ENCODE measurements at regions not wholly inside any gene's neighbourhood (a gene's known extent, or its start where the extent isn't known, plus 50 kb on each side); places are given as distances from the start of the nearest gene placed in this dataset.
"Not testable (repeated sequence)": the region's sequence is repeated elsewhere in the genome, so short reads cannot be mapped to it uniquely, and the experiment has no call there.

GRCh38 chr10:60591119-60591518 is 187.2 kb upstream of the CDK1 start:
- no peaks in the 10 kb centered on the region for H3K9me1 ChIP-seq (ENCODE audit: control insufficient read depth, extremely low read depth, insufficient read depth, low read length)

GRCh38 chr10:60589376-60589775 is 188.9 kb upstream of the CDK1 start:
- no peak overlapping the region for H3K9ac ChIP-seq (ENCODE audit: control insufficient read depth, extremely low read depth, insufficient read depth, low read length)
- no peak overlapping the region for H3K27ac ChIP-seq (ENCODE audit: control insufficient read depth, insufficient read depth, low read length)
- no peaks in the 10 kb centered on the region for H3K36me3 ChIP-seq (ENCODE audit: control insufficient read depth in 2 of 2, extremely low read depth in 1 of 2, insufficient read depth in 2 of 2, low read length in 2 of 2)
- dilution Hi-C loops (cut with MboI; ENCODE audit: extremely low pct_ligation_motif_present, low sequenced_read_pairs) = no loop called here
- H3K4me3 ChIP-seq (ENCODE audit: control insufficient read depth in 2 of 3, extremely low read depth in 1 of 3, insufficient read depth in 2 of 3, low read depth in 1 of 3, low read length in 3 of 3) = no peak overlapping the region
- DNase-seq (ENCODE audit: low read depth, low spot score) (no peak), FAIRE-seq (no peak)
- H3K9me1 ChIP-seq (ENCODE audit: control insufficient read depth, extremely low read depth, insufficient read depth, low read length) = no peaks in the 10 kb centered on the region
- no peak overlapping the region for H3K4me2 ChIP-seq (ENCODE audit: control insufficient read depth, extremely low read depth, insufficient read depth, low read depth, low read length)
- H3K27me3 ChIP-seq (ENCODE audit: control insufficient read depth, extremely low read depth, insufficient read depth, low read length) = no peaks in the 10 kb centered on the region
- H2AFZ ChIP-seq (ENCODE audit: control insufficient read depth, low read length) = no peak overlapping the region
- no peaks in the 10 kb centered on the region for H3K4me1 ChIP-seq (ENCODE audit: control insufficient read depth, extremely low read depth, insufficient read depth, low read length)
- no peaks in the 10 kb centered on the region for H4K20me1 ChIP-seq (ENCODE audit: control insufficient read depth, extremely low read depth, insufficient read depth, low read length)
- H3K9me3 ChIP-seq (ENCODE audit: control insufficient read depth, low read depth, low read length) = no peaks in the 10 kb centered on the region
- TF ChIP-seq CTCF (optimal IDR thresholded peaks at IDR 0.05 in 1 of 3, IDR thresholded peaks at IDR 0.05 in 1 of 3, conservative IDR thresholded peaks at IDR 0.05 in 1 of 3; ENCODE audit: extremely low read depth in 1 of 3, insufficient read depth in 2 of 3, low read length in 3 of 3) (no peak), EZH2 (IDR thresholded peaks at IDR 0.05; ENCODE audit: low read length) (no peak)
- no peaks in the 10 kb centered on the region for H3K79me2 ChIP-seq (ENCODE audit: control insufficient read depth, insufficient read depth, low read length)

More at GRCh38 chr10:60591119-60591518, 187.2 kb upstream of the CDK1 start:
- FAIRE-seq = no peak
- Histone ChIP-seq H4K20me1 (ENCODE audit: control insufficient read depth, extremely low read depth, insufficient read depth, low read length) (no peaks in the 10 kb centered on the region), H3K36me3 (ENCODE audit: control insufficient read depth in 2 of 2, extremely low read depth in 1 of 2, insufficient read depth in 2 of 2, low read length in 2 of 2) (no peaks in the 10 kb centered on the region), H3K4me2 (ENCODE audit: control insufficient read depth, extremely low read depth, insufficient read depth, low read depth, low read length) (no peak overlapping the region), H2AFZ (ENCODE audit: control insufficient read depth, low read length) (no peak overlapping the region), H3K27ac (ENCODE audit: control insufficient read depth, insufficient read depth, low read length) (no peak overlapping the region), H3K4me3 (ENCODE audit: control insufficient read depth in 2 of 3, extremely low read depth in 1 of 3, insufficient read depth in 2 of 3, low read depth in 1 of 3, low read length in 3 of 3) (no peak overlapping the region), H3K27me3 (ENCODE audit: control insufficient read depth, extremely low read depth, insufficient read depth, low read length) (no peaks in the 10 kb centered on the region), H3K9ac (ENCODE audit: control insufficient read depth, extremely low read depth, insufficient read depth, low read length) (no peak overlapping the region), H3K9me3 (ENCODE audit: control insufficient read depth, low read depth, low read length) (no peaks in the 10 kb centered on the region), H3K79me2 (ENCODE audit: control insufficient read depth, insufficient read depth, low read length) (no peaks in the 10 kb centered on the region), H3K4me1 (ENCODE audit: control insufficient read depth, extremely low read depth, insufficient read depth, low read length) (no peaks in the 10 kb centered on the region)
- dilution Hi-C loops (cut with MboI; ENCODE audit: extremely low pct_ligation_motif_present, low sequenced_read_pairs) = no loop called here
- no peak for DNase-seq (ENCODE audit: low read depth, low spot score)
- no peak for TF ChIP-seq CTCF (optimal IDR thresholded peaks at IDR 0.05 in 1 of 3, IDR thresholded peaks at IDR 0.05 in 1 of 3, conservative IDR thresholded peaks at IDR 0.05 in 1 of 3; ENCODE audit: extremely low read depth in 1 of 3, insufficient read depth in 2 of 3, low read length in 3 of 3)
- no peak for TF ChIP-seq EZH2 (IDR thresholded peaks at IDR 0.05; ENCODE audit: low read length)

- dilution Hi-C loops (cut with MboI; ENCODE audit: extremely low pct_ligation_motif_present, low sequenced_read_pairs); FAIRE-seq; H3K4me2 ChIP-seq (ENCODE audit: control insufficient read depth, extremely low read depth, insufficient read depth, low read depth, low read length): not testable (repeated sequence)
These were observed 192.1 kb upstream of the ANK3 start for GRCh38 chr10:60581782-60582181.

More at GRCh38 chr10:60581782-60582181, 192.1 kb upstream of the ANK3 start:
- H2AFZ ChIP-seq (ENCODE audit: control insufficient read depth, low read length); H3K4me1 ChIP-seq (ENCODE audit: control insufficient read depth, extremely low read depth, insufficient read depth, low read length); H3K9me1 ChIP-seq (ENCODE audit: control insufficient read depth, extremely low read depth, insufficient read depth, low read length); H3K79me2 ChIP-seq (ENCODE audit: control insufficient read depth, insufficient read depth, low read length); H3K9me3 ChIP-seq (ENCODE audit: control insufficient read depth, low read depth, low read length); H3K27me3 ChIP-seq (ENCODE audit: control insufficient read depth, extremely low read depth, insufficient read depth, low read length); H3K4me3 ChIP-seq (ENCODE audit: control insufficient read depth in 2 of 3, extremely low read depth in 1 of 3, insufficient read depth in 2 of 3, low read depth in 1 of 3, low read length in 3 of 3); DNase-seq (ENCODE audit: low read depth, low spot score); H3K9ac ChIP-seq (ENCODE audit: control insufficient read depth, extremely low read depth, insufficient read depth, low read length); H4K20me1 ChIP-seq (ENCODE audit: control insufficient read depth, extremely low read depth, insufficient read depth, low read length); H3K27ac ChIP-seq (ENCODE audit: control insufficient read depth, insufficient read depth, low read length); H3K36me3 ChIP-seq (ENCODE audit: control insufficient read depth in 2 of 2, extremely low read depth in 1 of 2, insufficient read depth in 2 of 2, low read length in 2 of 2): not testable (repeated sequence)
